ENCODE measurements at regions not wholly inside any gene's neighbourhood (a gene's known extent, or its start where the extent isn't known, plus 50 kb on each side); places are given as distances from the start of the nearest gene placed in this dataset.

GRCh38 chr17:71063559-71063958 lies 894.2 kb downstream of the KCNJ2 start:
- H3K14ac ChIP-seq (ENCODE audit: low read length): no peak overlapping the region
- WGBS (ENCODE audit: extremely low coverage, insufficient coverage, insufficient read length): no CpG with 5 or more reads among the region's 3 CpGs
- no peaks in the 10 kb centered on the region for H3K4me1 ChIP-seq (ENCODE audit: control insufficient read depth in 1 of 2, insufficient read depth in 2 of 2, low read length in 2 of 2)
- H3K79me1 ChIP-seq (ENCODE audit: low read length): no peaks in the 10 kb centered on the region
- no peak overlapping the region for H3K23ac ChIP-seq (ENCODE audit: low read length)
- DNase-seq: no peak
- H3K27ac ChIP-seq (ENCODE audit: low read depth, low read length): no peak overlapping the region
- no peak overlapping the region for H3K4me3 ChIP-seq (ENCODE audit: low read depth, low read length)
- H2BK120ac ChIP-seq (ENCODE audit: insufficient read depth, low read length, poor library complexity): no peak overlapping the region
- no peak overlapping the region for H3K18ac ChIP-seq (ENCODE audit: low read length)
- no peaks in the 10 kb centered on the region for H3K79me2 ChIP-seq (ENCODE audit: control insufficient read depth, insufficient read depth, low read length, poor library complexity)
- no peaks in the 10 kb centered on the region for H3K27me3 ChIP-seq (ENCODE audit: insufficient read depth, low read length)
- H4K8ac ChIP-seq (ENCODE audit: low read depth, low read length): no peak overlapping the region
- H2AK5ac ChIP-seq (ENCODE audit: low read length): no peak overlapping the region
- H3K9me3 ChIP-seq (ENCODE audit: insufficient read depth, low read depth, low read length): no peaks in the 10 kb centered on the region
- no peak overlapping the region for H4K91ac ChIP-seq (ENCODE audit: low read depth, low read length)
- H2AFZ ChIP-seq (ENCODE audit: insufficient read depth, low read length, poor library complexity): no peak overlapping the region
- no peak overlapping the region for H3K9ac ChIP-seq (ENCODE audit: low read length)
- no peak overlapping the region for H2BK5ac ChIP-seq (ENCODE audit: low read depth, low read length, poor library complexity)
- H2BK12ac ChIP-seq (ENCODE audit: low read length): no peak overlapping the region
- no peak overlapping the region for H3K4ac ChIP-seq (ENCODE audit: low read depth, low read length)
- H3K36me3 ChIP-seq (ENCODE audit: control insufficient read depth in 1 of 2, insufficient read depth in 2 of 2, low read length in 2 of 2): no peaks in the 10 kb centered on the region
- no peak overlapping the region for H3K4me2 ChIP-seq (ENCODE audit: low read length)
- H4K12ac ChIP-seq (ENCODE audit: low read depth, low read length): no peak overlapping the region

- WGBS (ENCODE audit: extremely low coverage, insufficient coverage, insufficient read length): no CpG with 5 or more reads among the region's 9 CpGs
- no peak overlapping the region for H3K9ac ChIP-seq (ENCODE audit: low read length)
- H3K4me2 ChIP-seq (ENCODE audit: low read length): no peak overlapping the region
- H3K79me2 ChIP-seq (ENCODE audit: control insufficient read depth, insufficient read depth, low read length, poor library complexity): no peaks in the 10 kb centered on the region
- no peaks in the 10 kb centered on the region for H3K79me1 ChIP-seq (ENCODE audit: low read length)
- no peak overlapping the region for H3K18ac ChIP-seq (ENCODE audit: low read length)
- H3K14ac ChIP-seq (ENCODE audit: low read length): no peak overlapping the region
- no peak overlapping the region for H4K8ac ChIP-seq (ENCODE audit: low read depth, low read length)
- no peak overlapping the region for H3K23ac ChIP-seq (ENCODE audit: low read length)
- H3K27ac ChIP-seq (ENCODE audit: low read depth, low read length): no peak overlapping the region
- H3K4me3 ChIP-seq (ENCODE audit: low read depth, low read length): no peak overlapping the region
- H2BK5ac ChIP-seq (ENCODE audit: low read depth, low read length, poor library complexity): no peak overlapping the region
- H2AK5ac ChIP-seq (ENCODE audit: low read length): no peak overlapping the region
- H2BK120ac ChIP-seq (ENCODE audit: insufficient read depth, low read length, poor library complexity): no peak overlapping the region
- peaks cover 3% of the 10 kb centered on the region for H3K9me3 ChIP-seq (ENCODE audit: insufficient read depth, low read depth, low read length)
- no peak overlapping the region for H3K4ac ChIP-seq (ENCODE audit: low read depth, low read length)
- no peak for DNase-seq
- no peak overlapping the region for H4K12ac ChIP-seq (ENCODE audit: low read depth, low read length)
- H2BK12ac ChIP-seq (ENCODE audit: low read length): no peak overlapping the region
- no peaks in the 10 kb centered on the region for H3K36me3 ChIP-seq (ENCODE audit: control insufficient read depth in 1 of 2, insufficient read depth in 2 of 2, low read length in 2 of 2)
- H3K4me1 ChIP-seq (ENCODE audit: control insufficient read depth in 1 of 2, insufficient read depth in 2 of 2, low read length in 2 of 2): peaks cover 0 to 1% of the 10 kb centered on the region in 2 experiments
- no peaks in the 10 kb centered on the region for H3K27me3 ChIP-seq (ENCODE audit: insufficient read depth, low read length)
- no peak overlapping the region for H4K91ac ChIP-seq (ENCODE audit: low read depth, low read length)
- H2AFZ ChIP-seq (ENCODE audit: insufficient read depth, low read length, poor library complexity): no peak overlapping the region
Observed at GRCh38 chr17:71067669-71068407, 898.5 kb downstream of the KCNJ2 start.

- no peak overlapping the region for H3K4ac ChIP-seq (ENCODE audit: low read depth, low read length)
- H3K36me3 ChIP-seq (ENCODE audit: control insufficient read depth in 1 of 2, insufficient read depth in 2 of 2, low read length in 2 of 2): no peaks in the 10 kb centered on the region
- no peaks in the 10 kb centered on the region for H3K27me3 ChIP-seq (ENCODE audit: insufficient read depth, low read length)
- H3K79me1 ChIP-seq (ENCODE audit: low read length): no peaks in the 10 kb centered on the region
- no peak for DNase-seq
- no peak overlapping the region for H2BK5ac ChIP-seq (ENCODE audit: low read depth, low read length, poor library complexity)
- H4K12ac ChIP-seq (ENCODE audit: low read depth, low read length): no peak overlapping the region
- no peak overlapping the region for H2AFZ ChIP-seq (ENCODE audit: insufficient read depth, low read length, poor library complexity)
- no peaks in the 10 kb centered on the region for H3K79me2 ChIP-seq (ENCODE audit: control insufficient read depth, insufficient read depth, low read length, poor library complexity)
- no peak overlapping the region for H3K14ac ChIP-seq (ENCODE audit: low read length)
- no peak overlapping the region for H3K9ac ChIP-seq (ENCODE audit: low read length)
- H3K4me3 ChIP-seq (ENCODE audit: low read depth, low read length): no peak overlapping the region
- no peak overlapping the region for H3K23ac ChIP-seq (ENCODE audit: low read length)
- H3K9me3 ChIP-seq (ENCODE audit: insufficient read depth, low read depth, low read length): peaks cover 3% of the 10 kb centered on the region
- H3K18ac ChIP-seq (ENCODE audit: low read length): no peak overlapping the region
- H2BK120ac ChIP-seq (ENCODE audit: insufficient read depth, low read length, poor library complexity): no peak overlapping the region
- H3K4me1 ChIP-seq (ENCODE audit: control insufficient read depth in 1 of 2, insufficient read depth in 2 of 2, low read length in 2 of 2): peaks cover 0 to 1% of the 10 kb centered on the region in 2 experiments
- H4K91ac ChIP-seq (ENCODE audit: low read depth, low read length): no peak overlapping the region
- no peak overlapping the region for H4K8ac ChIP-seq (ENCODE audit: low read depth, low read length)
- H3K27ac ChIP-seq (ENCODE audit: low read depth, low read length): no peak overlapping the region
- H2BK12ac ChIP-seq (ENCODE audit: low read length): no peak overlapping the region
- no peak overlapping the region for H3K4me2 ChIP-seq (ENCODE audit: low read length)
- no peak overlapping the region for H2AK5ac ChIP-seq (ENCODE audit: low read length)
Observed at GRCh38 chr17:71068408-71068750, 899.0 kb downstream of the KCNJ2 start.

GRCh38 chr17:71071041-71071440 lies 901.7 kb downstream of the KCNJ2 start:
- WGBS (ENCODE audit: extremely low coverage, insufficient coverage, insufficient read length): no CpG with 5 or more reads among the region's 4 CpGs
- no peak overlapping the region for H3K18ac ChIP-seq (ENCODE audit: low read length)
- H3K79me2 ChIP-seq (ENCODE audit: control insufficient read depth, insufficient read depth, low read length, poor library complexity): no peaks in the 10 kb centered on the region

More at GRCh38 chr17:71071041-71071440, 901.7 kb downstream of the KCNJ2 start:
- Histone ChIP-seq H3K4ac (ENCODE audit: low read depth, low read length) (no peak overlapping the region), H3K4me2 (ENCODE audit: low read length) (no peak overlapping the region), H3K36me3 (ENCODE audit: control insufficient read depth in 1 of 2, insufficient read depth in 2 of 2, low read length in 2 of 2) (no peaks in the 10 kb centered on the region), H3K23ac (ENCODE audit: low read length) (no peak overlapping the region), H3K27me3 (ENCODE audit: insufficient read depth, low read length) (no peaks in the 10 kb centered on the region), H4K91ac (ENCODE audit: low read depth, low read length) (no peak overlapping the region), H3K4me3 (ENCODE audit: low read depth, low read length) (no peak overlapping the region), H3K14ac (ENCODE audit: low read length) (no peak overlapping the region), H3K9ac (ENCODE audit: low read length) (no peak overlapping the region), H2AFZ (ENCODE audit: insufficient read depth, low read length, poor library complexity) (no peak overlapping the region), H2BK120ac (ENCODE audit: insufficient read depth, low read length, poor library complexity) (no peak overlapping the region), H2AK5ac (ENCODE audit: low read length) (no peak overlapping the region), H3K4me1 (ENCODE audit: control insufficient read depth in 1 of 2, insufficient read depth in 2 of 2, low read length in 2 of 2) (peaks cover 0 to 1% of the 10 kb centered on the region in 2 experiments), H3K9me3 (ENCODE audit: insufficient read depth, low read depth, low read length) (peaks cover 3% of the 10 kb centered on the region), H4K12ac (ENCODE audit: low read depth, low read length) (no peak overlapping the region), H4K8ac (ENCODE audit: low read depth, low read length) (no peak overlapping the region), H3K27ac (ENCODE audit: low read depth, low read length) (no peak overlapping the region), H2BK12ac (ENCODE audit: low read length) (no peak overlapping the region), H2BK5ac (ENCODE audit: low read depth, low read length, poor library complexity) (no peak overlapping the region), H3K79me1 (ENCODE audit: low read length) (no peaks in the 10 kb centered on the region)
- no peak for DNase-seq
